Trophoblast cell (in vitro differentiated cells and primary cell): ENCODE measurements at regions not wholly inside any gene's neighbourhood (a gene's known extent, or its start where the extent isn't known, plus 50 kb on each side); places are given as distances from the start of the nearest gene placed in this dataset.

Experiments used
- DNase-seq, 2 donors: peaks; one replicate each; pipeline ENCODE4 v3.0.0-alpha.2; 2016
- H2AFZ ChIP-seq: 2 replicates; pipeline ENCODE4 v1.6.1; 2013; ENCODE audit warnings: low read length, moderate library complexity, mild to moderate bottlenecking; ENCODE audit not compliant: insufficient read depth, poor library complexity
- H2AK5ac ChIP-seq: 2 replicates; pipeline ENCODE4 v1.6.1; 2013; ENCODE audit warnings: mild to moderate bottlenecking, low read length
- H2BK120ac ChIP-seq: 2 replicates; pipeline ENCODE4 v1.6.1; 2013; ENCODE audit warnings: low read length, mild to moderate bottlenecking, moderate library complexity; ENCODE audit not compliant: insufficient read depth, poor library complexity
- H2BK12ac ChIP-seq: 2 replicates; pipeline ENCODE4 v1.6.1; 2013; ENCODE audit warnings: mild to moderate bottlenecking, low read length, moderate library complexity
- H2BK5ac ChIP-seq: 2 replicates; pipeline ENCODE4 v1.6.1; 2013; ENCODE audit warnings: low read length, low read depth, moderate library complexity, mild to moderate bottlenecking; ENCODE audit not compliant: poor library complexity
- H3K14ac ChIP-seq: 2 replicates; pipeline ENCODE4 v1.6.1; 2013; ENCODE audit warnings: mild to moderate bottlenecking, low read length
- H3K18ac ChIP-seq: 2 replicates; pipeline ENCODE4 v1.6.1; 2013; ENCODE audit warnings: mild to moderate bottlenecking, low read length
- H3K23ac ChIP-seq: 2 replicates; pipeline ENCODE4 v1.6.1; 2013; ENCODE audit warnings: low read length
- H3K27ac ChIP-seq: 2 replicates; pipeline ENCODE4 v1.5.1; 2013; ENCODE audit warnings: low read depth, mild to moderate bottlenecking, inconsistent platforms, low read length, moderate library complexity
- H3K27me3 ChIP-seq: 2 replicates; pipeline ENCODE4 v1.6.1; 2013; ENCODE audit warnings: inconsistent platforms, mild to moderate bottlenecking, low read length, moderate library complexity; ENCODE audit not compliant: insufficient read depth
- H3K36me3 ChIP-seq, 2 experiments: 1 replicate in 1 of 2; 2 replicates in 1 of 2; pipeline ENCODE4 v1.6.1; 2013; ENCODE audit warnings: low read length in 2 of 2, mild to moderate bottlenecking in 2 of 2, moderate library complexity in 1 of 2; ENCODE audit not compliant: insufficient read depth in 2 of 2, control insufficient read depth in 1 of 2
- H3K4ac ChIP-seq: 2 replicates; pipeline ENCODE4 v1.6.1; 2013; ENCODE audit warnings: low read depth, mild to moderate bottlenecking, low read length, moderate library complexity
- H3K4me1 ChIP-seq, 2 experiments: 1 replicate in 1 of 2; 2 replicates in 1 of 2; pipeline ENCODE4 v1.6.1; 2013; ENCODE audit warnings: low read length in 2 of 2, mild to moderate bottlenecking in 2 of 2, moderate library complexity in 1 of 2; ENCODE audit not compliant: insufficient read depth in 2 of 2, control insufficient read depth in 1 of 2
- H3K4me2 ChIP-seq: 2 replicates; pipeline ENCODE4 v1.6.1; 2013; ENCODE audit warnings: inconsistent platforms, mild to moderate bottlenecking, low read length, moderate library complexity
- H3K4me3 ChIP-seq: 2 replicates; pipeline ENCODE4 v1.5.1; 2013; ENCODE audit warnings: mild to moderate bottlenecking, low read depth, low read length, inconsistent platforms
- H3K79me1 ChIP-seq: one replicate; pipeline ENCODE4 v1.6.1; 2013; ENCODE audit warnings: low read length
- H3K79me2 ChIP-seq: 2 replicates; pipeline ENCODE4 v1.6.1; 2013; ENCODE audit warnings: low read length, mild to moderate bottlenecking; ENCODE audit not compliant: control insufficient read depth, insufficient read depth, poor library complexity
- H3K9ac ChIP-seq: 2 replicates; pipeline ENCODE4 v1.6.1; 2013; ENCODE audit warnings: mild to moderate bottlenecking, low read length
- H3K9me3 ChIP-seq: 2 replicates; pipeline ENCODE4 v1.6.1; 2013; ENCODE audit warnings: low read depth, mild to moderate bottlenecking, control low read depth, inconsistent platforms, low read length; ENCODE audit not compliant: insufficient read depth
- H4K12ac ChIP-seq: 2 replicates; pipeline ENCODE4 v1.6.1; 2013; ENCODE audit warnings: low read depth, mild to moderate bottlenecking, low read length, moderate library complexity
- H4K8ac ChIP-seq: 2 replicates; pipeline ENCODE4 v1.6.1; 2013; ENCODE audit warnings: low read depth, mild to moderate bottlenecking, low read length, moderate library complexity
- H4K91ac ChIP-seq: one replicate; pipeline ENCODE4 v1.6.1; 2013; ENCODE audit warnings: low read depth, mild to moderate bottlenecking, low read length, moderate library complexity
- WGBS: extraction: QIAGEN DNeasy Blood & Tissue Kit; methylation state at CpG from one replicate; pipeline ENCODE4 v1.1.7; 2013; ENCODE audit warnings: missing lambda C conversion rate; ENCODE audit not compliant: insufficient read length, insufficient coverage; ENCODE audit errors: extremely low coverage; 5-methylcytosine and 5-hydroxymethylcytosine counted together

- Histone ChIP-seq H3K4me3 (no peak overlapping the region), H3K79me1 (no peaks in the 10 kb centered on the region), H3K27me3 (no peaks in the 10 kb centered on the region), H4K8ac (no peak overlapping the region), H3K79me2 (no peaks in the 10 kb centered on the region), H3K4me2 (no peak overlapping the region), H2AFZ (no peak overlapping the region), H4K91ac (no peak overlapping the region), H2BK5ac (no peak overlapping the region), H2BK120ac (no peak overlapping the region), H3K14ac (no peak overlapping the region), H4K12ac (no peak overlapping the region), H3K18ac (no peak overlapping the region), H3K9ac (no peak overlapping the region), H3K27ac (no peak overlapping the region), H3K4ac (no peak overlapping the region), H2BK12ac (no peak overlapping the region), H3K4me1 (no peaks in the 10 kb centered on the region), H2AK5ac (no peak overlapping the region), H3K9me3 (no peaks in the 10 kb centered on the region), H3K23ac (no peak overlapping the region), H3K36me3 (no peaks in the 10 kb centered on the region)
- no CpG with 5 or more reads among the region's 3 CpGs for WGBS
- peak; percentile 19 to 71 for DNase-seq
Measured at GRCh38 chr1:216820345-216820744, 97.1 kb upstream of the ESRRG start.

GRCh38 chr1:216818284-216818683, 95.1 kb upstream of the ESRRG start:
- no peak overlapping the region for H3K4ac ChIP-seq
- H2AK5ac ChIP-seq: no peak overlapping the region
- no peaks in the 10 kb centered on the region for H3K79me1 ChIP-seq
- H3K79me2 ChIP-seq: no peaks in the 10 kb centered on the region
- H4K91ac ChIP-seq: no peak overlapping the region
- no peak overlapping the region for H3K4me3 ChIP-seq
- H2BK120ac ChIP-seq: no peak overlapping the region
- no CpG with 5 or more reads among the region's 1 CpG for WGBS
- H3K18ac ChIP-seq: no peak overlapping the region
- H2BK12ac ChIP-seq: no peak overlapping the region
- H4K8ac ChIP-seq: no peak overlapping the region
- no peak overlapping the region for H3K9ac ChIP-seq
- no peak overlapping the region for H3K27ac ChIP-seq
- no peak for DNase-seq
- no peaks in the 10 kb centered on the region for H3K27me3 ChIP-seq
- H3K23ac ChIP-seq: no peak overlapping the region
- H2BK5ac ChIP-seq: no peak overlapping the region
- no peaks in the 10 kb centered on the region for H3K36me3 ChIP-seq
- no peak overlapping the region for H3K4me2 ChIP-seq
- H2AFZ ChIP-seq: no peak overlapping the region
- H4K12ac ChIP-seq: no peak overlapping the region
- H3K14ac ChIP-seq: no peak overlapping the region
- H3K4me1 ChIP-seq: no peaks in the 10 kb centered on the region
- no peaks in the 10 kb centered on the region for H3K9me3 ChIP-seq

GRCh38 chr1:216815260-216816131, 92.3 kb upstream of the ESRRG start:
- Histone ChIP-seq H2AFZ (no peak overlapping the region), H3K18ac (no peak overlapping the region), H3K79me1 (no peaks in the 10 kb centered on the region), H4K8ac (no peak overlapping the region), H4K12ac (no peak overlapping the region), H3K14ac (no peak overlapping the region), H3K27ac (no peak overlapping the region), H2BK12ac (no peak overlapping the region), H4K91ac (no peak overlapping the region), H3K9me3 (no peaks in the 10 kb centered on the region), H3K23ac (no peak overlapping the region), H2BK120ac (no peak overlapping the region), H3K27me3 (no peaks in the 10 kb centered on the region), H2AK5ac (no peak overlapping the region), H3K9ac (no peak overlapping the region), H3K4ac (no peak overlapping the region), H3K79me2 (no peaks in the 10 kb centered on the region), H2BK5ac (no peak overlapping the region), H3K4me2 (no peak overlapping the region), H3K4me1 (no peaks in the 10 kb centered on the region), H3K4me3 (no peak overlapping the region), H3K36me3 (no peaks in the 10 kb centered on the region)
- WGBS: no CpG with 5 or more reads among the region's 11 CpGs
- peak in 1 of 2 donors; percentile 22 for DNase-seq

DNA sequence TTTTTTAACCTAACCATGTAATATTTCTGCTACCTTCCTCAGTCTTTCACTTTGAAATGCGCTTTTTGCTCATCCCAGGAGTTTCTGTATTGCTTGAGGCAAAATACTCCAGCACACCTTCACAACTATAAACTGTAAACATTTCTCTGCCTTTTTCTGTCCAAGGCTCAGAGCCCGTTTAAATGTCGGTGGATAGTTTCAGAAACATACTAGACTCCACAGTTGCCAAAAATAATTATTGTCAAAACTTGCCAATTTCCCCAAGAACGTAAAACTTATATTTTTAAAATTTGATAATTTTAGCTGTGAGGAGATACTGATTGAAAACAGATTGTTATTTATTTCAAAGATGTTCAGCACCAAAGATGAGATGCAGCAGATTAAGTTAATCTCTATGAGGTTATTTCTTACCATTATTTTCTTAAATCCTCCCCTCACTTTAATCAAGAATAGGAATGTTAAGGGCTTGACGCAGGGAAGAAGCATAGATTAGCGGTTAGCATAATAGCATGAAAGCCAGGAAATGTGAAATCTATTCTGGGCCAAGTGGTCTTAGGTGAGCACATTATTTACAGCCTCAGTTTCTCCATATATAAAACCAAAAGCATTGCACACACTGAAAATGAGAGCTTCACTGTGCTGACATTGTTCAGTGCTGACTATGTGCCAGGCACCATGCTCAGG, 91.5 kb upstream of the ESRRG start:
- Histone ChIP-seq H3K4ac (no peak overlapping the region), H3K27ac (no peak overlapping the region), H3K79me2 (no peaks in the 10 kb centered on the region), H2BK120ac (no peak overlapping the region), H4K91ac (no peak overlapping the region), H3K9me3 (no peaks in the 10 kb centered on the region), H3K4me1 (no peaks in the 10 kb centered on the region), H4K8ac (no peak overlapping the region), H3K27me3 (no peaks in the 10 kb centered on the region), H3K14ac (no peak overlapping the region), H2BK12ac (no peak overlapping the region), H3K18ac (no peak overlapping the region), H2BK5ac (no peak overlapping the region), H2AK5ac (no peak overlapping the region), H2AFZ (no peak overlapping the region), H3K36me3 (no peaks in the 10 kb centered on the region), H4K12ac (no peak overlapping the region), H3K4me3 (no peak overlapping the region), H3K9ac (no peak overlapping the region), H3K4me2 (no peak overlapping the region), H3K23ac (no peak overlapping the region), H3K79me1 (no peaks in the 10 kb centered on the region)
- no peak for DNase-seq
- no CpG with 5 or more reads among the region's 6 CpGs for whole genome bisulfite sequencing
